HCEC 1CT (cell line): ENCODE measurements at regions not wholly inside any gene's neighbourhood (a gene's known extent, or its start where the extent isn't known, plus 50 kb on each side); places are given as distances from the start of the nearest gene placed in this dataset.
"Not testable (repeated sequence)": the region's sequence is repeated elsewhere in the genome, so short reads cannot be mapped to it uniquely, and the experiment has no call there.

Experiments
- DNase-seq: peaks from one replicate; pipeline ENCODE4 v3.0.0-alpha.2; 2017

- peak; percentile 53 for DNase-seq
Observed at GRCh38 chr5:27821681-27822080, 783.3 kb upstream of the CDH9 start.

GRCh38 chr5:27818888-27819287 lies 780.5 kb upstream of the CDH9 start:
- peak; percentile 35 for DNase-seq

- DNase-seq: no peak
Observed at GRCh38 chr5:27814983-27815382, 776.6 kb upstream of the CDH9 start.

GRCh38 chr5:27814286-27814685 lies 775.9 kb upstream of the CDH9 start:
- DNase-seq: peak; percentile 38

- DNase-seq: peak; percentile 79
Observed at GRCh38 chr5:27810458-27810857, 772.1 kb upstream of the CDH9 start.

- no peak for DNase-seq
Observed at GRCh38 chr5:27797220-27797619, 758.8 kb upstream of the CDH9 start.

- peak; percentile 75 for DNase-seq
Observed at GRCh38 chr5:27788184-27788583, 749.8 kb upstream of the CDH9 start.

GRCh38 chr5:27784317-27784716 lies 745.9 kb upstream of the CDH9 start:
- DNase-seq: no peak

GRCh38 chr5:27778121-27778520 lies 739.7 kb upstream of the CDH9 start:
- peak; percentile 29 for DNase-seq

GRCh38 chr5:27773636-27774035 lies 735.2 kb upstream of the CDH9 start:
- no peak for DNase-seq

- no peak for DNase-seq
Observed at GRCh38 chr5:27773166-27773565, 734.8 kb upstream of the CDH9 start.

- no peak for DNase-seq
Observed at GRCh38 chr5:27769748-27770402, 731.5 kb upstream of the CDH9 start.

- DNase-seq: peak; percentile 60
Observed at GRCh38 chr5:27748847-27749246, 710.5 kb upstream of the CDH9 start.

- not testable (repeated sequence) for DNase-seq
Observed at GRCh38 chr5:27743383-27743979, 705.1 kb upstream of the CDH9 start.

- DNase-seq: no peak
Observed at GRCh38 chr5:27742805-27743204, 704.4 kb upstream of the CDH9 start.

- DNase-seq: no peak
Observed at GRCh38 chr5:27734838-27735237, 696.5 kb upstream of the CDH9 start.

GRCh38 chr5:27733237-27733636 lies 694.9 kb upstream of the CDH9 start:
- no peak for DNase-seq

- DNase-seq: no peak
Observed at GRCh38 chr5:27727254-27727653, 688.9 kb upstream of the CDH9 start.

GRCh38 chr5:27722337-27722736 lies 684.0 kb upstream of the CDH9 start:
- DNase-seq: no peak

- DNase-seq: peak; percentile 77
Observed at GRCh38 chr5:27708534-27708933, 670.1 kb upstream of the CDH9 start.

- DNase-seq: peak; percentile 76
Observed at GRCh38 chr5:27706832-27707231, 668.4 kb upstream of the CDH9 start.

- DNase-seq: no peak
Observed at GRCh38 chr5:27705661-27706060, 667.3 kb upstream of the CDH9 start.

GRCh38 chr5:27701931-27702903 lies 663.8 kb upstream of the CDH9 start:
- peak; percentile 78 for DNase-seq

GRCh38 chr5:27700526-27700925 lies 662.1 kb upstream of the CDH9 start:
- DNase-seq: no peak
